ENCODE measurements at regions not wholly inside any gene's neighbourhood (a gene's known extent, or its start where the extent isn't known, plus 50 kb on each side); places are given as distances from the start of the nearest gene placed in this dataset.

DNA sequence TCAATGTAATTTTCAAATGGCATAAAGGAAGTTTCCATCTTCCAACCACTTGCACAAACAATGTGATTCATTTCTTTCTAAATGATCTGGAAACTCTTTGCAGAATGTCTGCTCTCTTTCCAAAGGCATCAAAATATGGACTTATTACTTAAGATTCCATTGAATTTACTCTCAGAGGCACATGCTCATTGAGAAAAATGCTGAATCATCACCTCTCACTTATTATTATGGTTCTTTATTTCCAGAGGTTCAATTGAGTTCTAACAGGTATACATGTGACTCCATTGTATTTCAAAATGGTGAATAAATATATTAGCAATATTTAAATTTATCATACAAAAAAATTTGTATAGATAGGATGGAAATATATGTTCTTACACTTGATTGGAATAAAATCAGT, 1140.6 kb downstream of the EFNA5 start:
- Mint-ChIP-seq H3K9me3 (ENCODE audit: unreplicated experiment) (no peaks in the 10 kb centered on the region), H3K27ac (ENCODE audit: unreplicated experiment) (no peak overlapping the region), H3K4me1 (ENCODE audit: low read depth, unreplicated experiment) (no peaks in the 10 kb centered on the region), H3K36me3 (ENCODE audit: low read depth, unreplicated experiment) (no peaks in the 10 kb centered on the region), H3K4me3 (ENCODE audit: unreplicated experiment) (no peak overlapping the region), H3K27me3 (ENCODE audit: low read depth, unreplicated experiment) (no peaks in the 10 kb centered on the region)
- DNase-seq (ENCODE audit: low read depth): no peak
- Histone ChIP-seq H3K9me3 (ENCODE audit: insufficient read depth, low read depth, low read length) (no peaks in the 10 kb centered on the region), H3K27ac (ENCODE audit: low read depth, low read length) (no peak overlapping the region), H3K36me3 (ENCODE audit: insufficient read depth, low read length) (no peaks in the 10 kb centered on the region), H3K4me1 (ENCODE audit: insufficient read depth, low read length) (no peaks in the 10 kb centered on the region), H2AFZ (ENCODE audit: low read depth, low read length) (no peak overlapping the region), H3K9ac (ENCODE audit: low read length) (no peak overlapping the region), H4K20me1 (ENCODE audit: insufficient read depth, low read length) (no peaks in the 10 kb centered on the region), H3K4me3 (ENCODE audit: insufficient read depth, low read depth, low read length) (no peak overlapping the region), H3K4me2 (ENCODE audit: low read length) (no peak overlapping the region), H3K79me2 (ENCODE audit: insufficient read depth, low read length) (no peaks in the 10 kb centered on the region), H3K27me3 (ENCODE audit: insufficient read depth, low read length) (no peaks in the 10 kb centered on the region)
- no peak for TF ChIP-seq EZH2 (IDR thresholded peaks at IDR 0.05; ENCODE audit: insufficient read depth, low read length)
- TF ChIP-seq, protein P1, sequence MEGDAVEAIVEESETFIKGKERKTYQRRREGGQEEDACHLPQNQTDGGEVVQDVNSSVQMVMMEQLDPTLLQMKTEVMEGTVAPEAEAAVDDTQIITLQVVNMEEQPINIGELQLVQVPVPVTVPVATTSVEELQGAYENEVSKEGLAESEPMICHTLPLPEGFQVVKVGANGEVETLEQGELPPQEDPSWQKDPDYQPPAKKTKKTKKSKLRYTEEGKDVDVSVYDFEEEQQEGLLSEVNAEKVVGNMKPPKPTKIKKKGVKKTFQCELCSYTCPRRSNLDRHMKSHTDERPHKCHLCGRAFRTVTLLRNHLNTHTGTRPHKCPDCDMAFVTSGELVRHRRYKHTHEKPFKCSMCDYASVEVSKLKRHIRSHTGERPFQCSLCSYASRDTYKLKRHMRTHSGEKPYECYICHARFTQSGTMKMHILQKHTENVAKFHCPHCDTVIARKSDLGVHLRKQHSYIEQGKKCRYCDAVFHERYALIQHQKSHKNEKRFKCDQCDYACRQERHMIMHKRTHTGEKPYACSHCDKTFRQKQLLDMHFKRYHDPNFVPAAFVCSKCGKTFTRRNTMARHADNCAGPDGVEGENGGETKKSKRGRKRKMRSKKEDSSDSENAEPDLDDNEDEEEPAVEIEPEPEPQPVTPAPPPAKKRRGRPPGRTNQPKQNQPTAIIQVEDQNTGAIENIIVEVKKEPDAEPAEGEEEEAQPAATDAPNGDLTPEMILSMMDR (IDR thresholded peaks at IDR 0.05; ENCODE audit: insufficient read depth, low read depth, low read length): no peak
- FAIRE-seq: no peak

DNA sequence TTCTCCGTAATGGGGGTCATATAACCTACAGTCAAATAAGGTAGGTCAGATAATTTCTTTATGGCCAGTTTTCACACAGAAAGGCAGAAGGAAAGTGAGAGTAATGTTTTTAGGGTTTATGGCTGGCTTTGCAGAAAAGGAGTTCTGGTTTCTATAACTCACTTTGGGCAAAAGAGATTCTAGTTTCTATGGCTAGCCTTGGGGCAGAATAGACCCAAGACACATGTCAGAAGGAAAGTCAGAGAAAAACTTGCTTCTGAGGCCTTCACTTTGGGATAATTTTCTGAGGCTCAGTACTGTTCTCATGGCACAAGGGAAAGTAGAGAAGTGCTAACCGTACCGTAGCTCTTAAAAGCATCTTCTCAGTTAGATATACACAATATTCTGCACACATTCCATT, 1145.3 kb downstream of the EFNA5 start:
- Histone ChIP-seq H3K4me1 (ENCODE audit: insufficient read depth, low read length) (no peaks in the 10 kb centered on the region), H3K79me2 (ENCODE audit: insufficient read depth, low read length) (no peaks in the 10 kb centered on the region), H2AFZ (ENCODE audit: low read depth, low read length) (no peak overlapping the region), H3K27ac (ENCODE audit: low read depth, low read length) (no peak overlapping the region), H3K36me3 (ENCODE audit: insufficient read depth, low read length) (no peaks in the 10 kb centered on the region), H3K9ac (ENCODE audit: low read length) (no peak overlapping the region), H3K4me2 (ENCODE audit: low read length) (no peak overlapping the region), H4K20me1 (ENCODE audit: insufficient read depth, low read length) (no peaks in the 10 kb centered on the region), H3K27me3 (ENCODE audit: insufficient read depth, low read length) (no peaks in the 10 kb centered on the region), H3K9me3 (ENCODE audit: insufficient read depth, low read depth, low read length) (no peaks in the 10 kb centered on the region), H3K4me3 (ENCODE audit: insufficient read depth, low read depth, low read length) (no peak overlapping the region)
- Mint-ChIP-seq H3K4me1 (ENCODE audit: low read depth, unreplicated experiment) (peaks cover 8% of the 10 kb centered on the region), H3K27me3 (ENCODE audit: low read depth, unreplicated experiment) (no peaks in the 10 kb centered on the region), H3K9me3 (ENCODE audit: unreplicated experiment) (no peaks in the 10 kb centered on the region), H3K4me3 (ENCODE audit: unreplicated experiment) (no peak overlapping the region), H3K27ac (ENCODE audit: unreplicated experiment) (no peak overlapping the region), H3K36me3 (ENCODE audit: low read depth, unreplicated experiment) (no peaks in the 10 kb centered on the region)
- DNase-seq (ENCODE audit: low read depth): no peak
- FAIRE-seq: no peak
- TF ChIP-seq EZH2 (IDR thresholded peaks at IDR 0.05; ENCODE audit: insufficient read depth, low read length): no peak
- TF ChIP-seq, protein P1 (IDR thresholded peaks at IDR 0.05; ENCODE audit: insufficient read depth, low read depth, low read length): no peak

DNA sequence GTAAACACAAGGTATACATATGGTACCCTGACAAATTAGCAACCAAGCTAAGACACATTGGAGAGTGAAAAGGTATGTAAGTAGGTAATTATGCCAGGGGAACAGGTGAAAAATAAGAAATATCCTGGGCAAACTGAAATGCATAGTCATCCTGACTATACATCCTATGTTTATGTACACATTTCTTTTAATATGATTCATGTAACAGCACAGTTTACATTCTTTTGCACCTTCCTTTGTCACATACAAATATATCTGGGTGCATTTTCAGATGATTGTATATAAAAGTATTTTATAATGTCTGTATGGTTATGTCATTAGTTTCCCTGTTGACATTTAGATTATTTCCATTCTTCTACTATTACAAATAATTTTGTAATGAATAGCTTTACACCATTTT, 1146.9 kb downstream of the EFNA5 start:
- Mint-ChIP-seq H3K4me3 (ENCODE audit: unreplicated experiment) (no peak overlapping the region), H3K36me3 (ENCODE audit: low read depth, unreplicated experiment) (no peaks in the 10 kb centered on the region), H3K27me3 (ENCODE audit: low read depth, unreplicated experiment) (no peaks in the 10 kb centered on the region), H3K9me3 (ENCODE audit: unreplicated experiment) (no peaks in the 10 kb centered on the region), H3K27ac (ENCODE audit: unreplicated experiment) (no peak overlapping the region), H3K4me1 (ENCODE audit: low read depth, unreplicated experiment) (peaks cover 8% of the 10 kb centered on the region)
- Histone ChIP-seq H3K36me3 (ENCODE audit: insufficient read depth, low read length) (no peaks in the 10 kb centered on the region), H3K79me2 (ENCODE audit: insufficient read depth, low read length) (no peaks in the 10 kb centered on the region), H2AFZ (ENCODE audit: low read depth, low read length) (no peak overlapping the region), H3K27ac (ENCODE audit: low read depth, low read length) (no peak overlapping the region), H3K9me3 (ENCODE audit: insufficient read depth, low read depth, low read length) (no peaks in the 10 kb centered on the region), H3K4me2 (ENCODE audit: low read length) (no peak overlapping the region), H4K20me1 (ENCODE audit: insufficient read depth, low read length) (no peaks in the 10 kb centered on the region), H3K4me1 (ENCODE audit: insufficient read depth, low read length) (no peaks in the 10 kb centered on the region), H3K27me3 (ENCODE audit: insufficient read depth, low read length) (no peaks in the 10 kb centered on the region), H3K4me3 (ENCODE audit: insufficient read depth, low read depth, low read length) (no peak overlapping the region), H3K9ac (ENCODE audit: low read length) (no peak overlapping the region)
- TF ChIP-seq EZH2 (IDR thresholded peaks at IDR 0.05; ENCODE audit: insufficient read depth, low read length): no peak
- TF ChIP-seq, protein P1 (IDR thresholded peaks at IDR 0.05; ENCODE audit: insufficient read depth, low read depth, low read length): no peak
- DNase-seq (ENCODE audit: low read depth) (no peak), FAIRE-seq (no peak)

Measured in astrocyte (in vitro differentiated cells and primary cell).